ENCODE measurements at regions not wholly inside any gene's neighbourhood (a gene's known extent, or its start where the extent isn't known, plus 50 kb on each side); places are given as distances from the start of the nearest gene placed in this dataset.

DNA sequence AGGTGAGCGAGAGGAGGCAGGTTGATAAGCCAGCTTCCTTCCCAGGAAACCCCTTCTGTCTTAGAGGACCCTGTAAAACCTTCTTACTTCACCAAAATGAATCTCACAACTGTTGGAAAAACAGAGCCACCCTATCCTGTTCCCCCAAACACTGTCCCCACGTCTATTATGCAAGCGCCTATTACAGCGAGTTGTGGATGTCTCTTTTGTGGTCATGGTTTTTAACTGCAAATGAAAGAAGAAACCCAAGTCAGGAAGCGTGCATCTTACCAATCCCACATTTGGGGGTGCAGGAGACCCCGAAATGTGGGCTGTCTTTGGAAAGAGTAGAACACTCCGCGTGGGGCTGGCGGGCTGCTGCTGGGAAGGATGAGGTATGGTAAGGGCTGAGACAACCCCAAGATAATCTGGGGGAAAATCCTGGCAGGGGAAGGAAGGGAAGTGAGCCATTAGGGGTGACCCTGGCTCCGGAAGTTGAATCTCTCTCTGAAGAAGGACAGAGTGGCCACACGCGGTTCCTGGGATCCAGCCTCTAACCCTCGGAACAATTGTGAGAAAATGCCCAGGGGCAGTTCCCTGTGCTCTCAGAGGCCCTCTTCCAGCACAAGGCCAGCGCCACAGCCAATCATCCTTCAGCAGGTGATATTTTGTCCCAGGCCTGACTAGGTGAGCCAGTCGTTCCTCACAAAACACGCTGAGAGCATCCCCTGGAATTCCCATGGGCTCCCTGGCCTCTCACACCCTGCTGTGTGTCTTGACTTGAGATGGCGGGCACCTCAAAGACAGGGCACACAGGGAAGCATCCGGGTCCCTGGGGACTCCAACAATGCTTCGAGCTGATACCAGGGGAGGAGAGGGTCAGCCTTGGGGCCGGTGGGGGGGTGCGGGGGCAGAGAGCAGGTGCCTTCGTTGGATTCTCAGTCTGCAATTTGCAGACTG lies 168.5 kb upstream of the IRF2BP2 start:
- no peak for DNase-seq (ENCODE audit: low spot score)

- DNase-seq (ENCODE audit: low spot score): no peak
These were observed 167.9 kb upstream of the IRF2BP2 start for GRCh38 chr1:234777856-234778220.

- DNase-seq (ENCODE audit: low spot score): no peak
These were observed 167.2 kb upstream of the IRF2BP2 start for GRCh38 chr1:234776876-234777855.

- no peak for DNase-seq (ENCODE audit: low spot score)
These were observed 166.4 kb upstream of the IRF2BP2 start for GRCh38 chr1:234776256-234776875.

- no peak for DNase-seq (ENCODE audit: low spot score)
These were observed 165.7 kb upstream of the IRF2BP2 start for GRCh38 chr1:234775477-234776246.

DNA sequence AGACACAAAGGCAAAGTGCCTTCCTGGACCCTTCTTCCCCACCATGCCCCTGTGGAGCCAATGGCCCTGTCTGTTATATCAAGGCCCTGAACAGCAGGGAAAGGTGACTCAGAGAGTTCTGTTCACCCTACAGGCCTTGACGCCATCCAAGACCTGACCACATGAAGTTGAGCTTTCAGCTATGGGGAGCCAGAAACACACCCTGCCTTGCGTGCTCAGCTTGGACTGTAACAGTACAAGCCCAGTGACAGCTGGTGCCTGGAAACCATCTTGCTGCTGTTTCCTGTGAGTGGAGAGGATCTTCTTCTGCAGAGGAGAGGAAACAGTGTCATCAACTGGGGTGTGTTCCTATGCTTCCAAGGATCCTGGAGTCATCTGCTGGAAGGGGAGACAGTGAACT lies 165.0 kb upstream of the IRF2BP2 start:
- DNase-seq (ENCODE audit: low spot score): peak; percentile 36

GRCh38 chr1:234773936-234774677 lies 164.1 kb upstream of the IRF2BP2 start:
- DNase-seq (ENCODE audit: low spot score): no peak

- DNase-seq (ENCODE audit: low spot score): peak; percentile 76
These were observed 162.6 kb upstream of the IRF2BP2 start for GRCh38 chr1:234772345-234773147.

DNA sequence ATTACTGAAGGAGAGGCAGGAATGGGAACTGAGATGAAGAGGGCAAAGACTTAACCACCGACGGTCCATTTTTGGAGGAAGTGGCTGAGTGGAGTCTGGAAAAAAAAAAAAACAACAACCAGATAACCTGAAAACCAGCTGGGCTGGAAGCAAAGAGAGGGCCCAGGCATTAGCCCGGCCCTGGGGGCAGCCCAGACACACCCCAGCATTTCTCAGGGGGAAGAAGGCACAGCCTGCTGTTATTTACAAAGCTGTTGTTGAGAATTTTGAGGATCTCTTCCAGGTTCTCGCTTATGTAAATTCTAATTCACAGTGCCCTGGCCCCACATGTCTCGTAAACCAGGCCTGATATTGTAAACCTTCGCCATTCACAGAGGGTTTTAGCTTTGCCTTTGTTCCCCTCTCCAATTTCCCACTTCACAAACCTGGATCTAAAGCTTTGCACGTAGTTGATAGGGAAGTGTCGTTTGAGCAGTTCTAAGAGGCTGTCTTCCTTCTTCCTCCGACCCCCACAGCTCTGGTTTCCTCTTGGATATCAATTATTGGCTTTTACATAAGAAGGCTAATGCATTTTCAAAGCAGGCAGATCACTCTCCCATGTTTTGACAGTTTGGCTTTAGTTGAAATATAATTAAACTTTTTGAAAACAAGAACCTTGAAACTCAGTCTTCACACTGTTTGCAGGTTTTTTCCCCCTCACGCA lies 161.8 kb upstream of the IRF2BP2 start:
- no peak for DNase-seq (ENCODE audit: low spot score)

GRCh38 chr1:234770924-234771540 lies 161.1 kb upstream of the IRF2BP2 start:
- no peak for DNase-seq (ENCODE audit: low spot score)

DNA sequence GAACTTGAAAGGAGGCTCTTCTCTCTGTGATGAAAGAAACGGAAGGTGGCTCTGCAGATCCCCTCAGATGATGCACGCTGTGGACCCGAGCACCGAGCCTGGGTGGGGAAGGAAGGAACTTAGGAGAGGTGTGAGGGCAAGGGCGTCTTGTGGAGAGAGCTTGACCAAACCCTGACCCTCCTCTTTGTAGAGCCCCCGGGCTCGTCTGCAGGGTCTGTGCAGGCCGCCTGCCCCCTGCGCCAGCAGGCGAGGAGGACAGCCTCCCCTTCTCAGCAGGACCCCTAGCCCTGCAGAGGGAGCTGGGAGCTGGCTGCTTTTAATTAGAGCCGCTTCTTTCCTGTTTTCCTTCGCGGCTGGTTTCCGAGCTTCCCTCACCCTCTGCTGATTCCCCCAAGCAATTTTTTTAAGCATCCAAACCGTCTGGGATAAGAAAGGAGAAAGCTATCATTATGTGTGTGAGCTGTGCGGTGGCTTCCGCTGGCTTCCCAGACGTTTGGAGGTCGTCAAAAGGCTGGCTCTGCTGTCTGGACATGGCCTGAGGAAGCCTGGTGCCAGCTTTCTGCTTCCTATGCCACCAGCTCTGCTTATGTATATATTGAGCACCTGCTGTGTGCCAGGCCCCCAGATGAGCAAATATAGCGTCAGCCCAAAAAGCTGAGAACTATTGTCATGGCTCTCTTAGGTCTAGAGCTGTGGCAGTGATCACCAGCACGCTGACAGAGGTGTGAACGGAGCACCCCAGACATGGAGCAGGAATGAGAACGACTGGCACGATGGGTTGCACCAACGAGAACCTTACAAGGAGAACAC lies 160.2 kb upstream of the IRF2BP2 start:
- DNase-seq (ENCODE audit: low spot score): no peak

- no peak for DNase-seq (ENCODE audit: low spot score)
These were observed 159.5 kb upstream of the IRF2BP2 start for GRCh38 chr1:234769284-234769985.

DNA sequence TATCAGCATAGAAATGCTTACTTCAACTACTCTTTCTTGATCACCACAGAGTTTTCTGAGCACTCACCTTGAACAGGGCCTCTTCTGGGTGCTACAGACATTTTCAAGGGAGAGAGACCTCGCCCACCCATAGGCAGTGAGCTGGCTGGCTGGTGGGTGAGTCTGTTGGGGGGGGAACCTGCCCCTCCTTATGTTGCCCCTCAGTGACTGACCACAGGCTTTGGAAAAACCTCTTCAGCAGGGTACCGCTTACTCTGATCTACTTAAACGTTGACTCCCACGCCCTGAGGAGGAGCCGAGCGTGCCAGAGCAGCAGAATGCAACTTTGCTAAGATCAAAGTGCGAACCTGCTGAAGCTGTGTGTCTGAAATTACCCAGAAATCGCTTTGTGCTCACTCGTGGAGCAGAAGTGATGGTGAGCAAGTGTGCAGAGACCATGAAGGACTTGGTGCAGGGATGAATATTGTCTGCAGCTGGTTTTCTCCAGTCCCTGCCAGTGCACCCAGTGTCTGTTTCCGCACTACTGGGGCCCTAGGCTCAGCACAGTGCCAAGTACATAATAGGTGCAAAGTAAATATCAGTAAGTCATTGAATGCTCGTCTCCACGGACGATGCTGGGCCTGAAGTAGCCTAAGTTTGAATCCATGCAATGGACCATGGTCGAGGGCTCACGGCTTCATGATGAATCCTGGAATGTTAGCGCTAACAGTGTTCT lies 158.7 kb upstream of the IRF2BP2 start:
- no peak for DNase-seq (ENCODE audit: low spot score)

DNA sequence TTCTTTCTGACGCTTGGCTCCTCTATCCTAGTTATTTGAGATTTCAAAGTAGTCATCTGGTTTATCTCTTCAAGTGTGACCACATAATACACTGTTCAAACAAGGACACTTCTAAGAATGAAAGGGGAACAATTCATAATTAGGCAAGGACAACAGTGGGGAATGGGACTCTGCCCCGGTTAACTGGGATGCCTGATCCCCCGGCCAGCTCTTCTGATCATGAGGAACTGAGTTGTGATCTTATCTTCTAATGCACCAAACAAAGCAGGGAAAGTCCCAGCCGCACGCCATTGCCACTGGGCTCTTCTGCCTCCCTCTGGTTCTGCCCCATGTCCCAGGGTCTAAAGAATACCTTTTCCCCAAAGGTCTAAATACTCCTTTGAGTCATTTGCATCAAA lies 158.2 kb upstream of the IRF2BP2 start:
- DNase-seq (ENCODE audit: low spot score): no peak

- DNase-seq (ENCODE audit: low spot score): no peak
These were observed 155.7 kb upstream of the IRF2BP2 start for GRCh38 chr1:234765672-234766071.

GRCh38 chr1:234765181-234765580 lies 155.2 kb upstream of the IRF2BP2 start:
- no peak for DNase-seq (ENCODE audit: low spot score)
